Stimulated activated CD4-positive, alpha-beta T cell treated with anti-CD3 and anti-CD28 coated beads, TNF-alpha, amount 100 ng/mL, for 48 hours (primary cell): ENCODE measurements at regions not wholly inside any gene's neighbourhood (a gene's known extent, or its start where the extent isn't known, plus 50 kb on each side); places are given as distances from the start of the nearest gene placed in this dataset.

Experiments used
- DNase-seq, 3 donors: peaks; one replicate each; pipeline ENCODE4 v3.0.0-alpha.2; 2020; ENCODE audit warnings: low read depth in 3 of 3

GRCh38 chr12:3961591-3961990 lies 88.4 kb upstream of the PARP11 start:
- DNase-seq = no peak

- DNase-seq = no peak
These were observed 86.8 kb upstream of the PARP11 start for GRCh38 chr12:3959799-3960560.

GRCh38 chr12:3958534-3958933 lies 85.3 kb upstream of the PARP11 start:
- no peak for DNase-seq

GRCh38 chr12:3951380-3952135 lies 78.4 kb upstream of the PARP11 start:
- DNase-seq = no peak

GRCh38 chr12:3950714-3951320 lies 77.6 kb upstream of the PARP11 start:
- DNase-seq = no peak

- no peak for DNase-seq
These were observed 74.6 kb upstream of the PARP11 start for GRCh38 chr12:3947781-3948180.

GRCh38 chr12:3945671-3946070 lies 72.5 kb upstream of the PARP11 start:
- no peak for DNase-seq

- no peak for DNase-seq
These were observed 71.4 kb upstream of the PARP11 start for GRCh38 chr12:3944620-3945019.

- DNase-seq = no peak
These were observed 64.9 kb upstream of the PARP11 start for GRCh38 chr12:3938042-3938544.

- no peak for DNase-seq
These were observed 61.9 kb upstream of the PARP11 start for GRCh38 chr12:3935078-3935477.

GRCh38 chr12:3933819-3934192 lies 60.6 kb upstream of the PARP11 start:
- no peak for DNase-seq

GRCh38 chr12:3933074-3933818 lies 60.0 kb upstream of the PARP11 start:
- no peak for DNase-seq

GRCh38 chr12:3931776-3932175 lies 58.6 kb upstream of the PARP11 start:
- no peak for DNase-seq

- no peak for DNase-seq
These were observed 58.0 kb upstream of the PARP11 start for GRCh38 chr12:3931206-3931605.

- DNase-seq = no peak
These were observed 56.8 kb upstream of the PARP11 start for GRCh38 chr12:3929875-3930615.

- no peak for DNase-seq
These were observed 55.5 kb upstream of the PARP11 start for GRCh38 chr12:3928538-3929184.

- no peak for DNase-seq
These were observed 52.4 kb upstream of the PARP11 start for GRCh38 chr12:3925621-3926020.

GRCh38 chr12:3924761-3925160 lies 51.6 kb upstream of the PARP11 start:
- DNase-seq = no peak

- DNase-seq = no peak
These were observed 49.8 kb upstream of the PARP11 start for GRCh38 chr12:3923021-3923420.
